Stimulated activated CD8-positive, alpha-beta memory T cell treated with anti-CD3 and anti-CD28 coated beads, Interleukin-4, amount 100 ng/mL, for 1 hour (primary cell): ENCODE measurements at regions not wholly inside any gene's neighbourhood (a gene's known extent, or its start where the extent isn't known, plus 50 kb on each side); places are given as distances from the start of the nearest gene placed in this dataset.

Experiments
- DNase-seq, 2 donors: peaks; one replicate each; pipeline ENCODE4 v3.0.0-alpha.2; 2020; ENCODE audit warnings: low read depth in 2 of 2, low spot score in 1 of 2

DNA sequence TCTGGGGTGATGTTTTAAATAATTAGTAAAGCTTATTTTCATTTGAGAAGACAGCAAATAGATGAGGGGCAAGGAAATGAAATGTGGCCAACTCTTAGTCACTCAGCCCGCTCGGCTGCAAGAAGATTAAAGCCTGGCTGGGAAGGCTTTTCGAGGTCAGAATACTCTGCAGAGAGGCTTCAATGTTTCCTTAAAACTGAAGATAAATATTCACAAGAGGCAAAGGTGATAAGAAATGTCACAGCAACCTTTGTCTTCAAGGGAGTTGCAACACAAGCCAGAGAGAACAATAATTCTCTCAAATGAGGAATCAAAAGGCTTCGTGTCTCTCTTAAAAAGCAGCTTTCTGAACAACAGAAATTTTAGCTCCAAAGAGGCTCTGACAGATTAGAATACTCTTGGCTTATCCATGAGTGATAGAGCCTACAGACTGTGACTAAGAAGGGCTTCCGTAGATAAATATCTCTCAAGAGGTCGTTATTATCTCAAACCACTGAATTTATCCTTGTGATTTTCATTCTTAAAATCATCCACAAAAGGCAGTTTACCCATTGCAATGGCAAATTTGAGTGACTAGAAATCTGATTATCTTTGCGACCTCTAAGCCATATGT, 92.5 kb downstream of the KLF6 start:
- DNase-seq, result no peak

DNA sequence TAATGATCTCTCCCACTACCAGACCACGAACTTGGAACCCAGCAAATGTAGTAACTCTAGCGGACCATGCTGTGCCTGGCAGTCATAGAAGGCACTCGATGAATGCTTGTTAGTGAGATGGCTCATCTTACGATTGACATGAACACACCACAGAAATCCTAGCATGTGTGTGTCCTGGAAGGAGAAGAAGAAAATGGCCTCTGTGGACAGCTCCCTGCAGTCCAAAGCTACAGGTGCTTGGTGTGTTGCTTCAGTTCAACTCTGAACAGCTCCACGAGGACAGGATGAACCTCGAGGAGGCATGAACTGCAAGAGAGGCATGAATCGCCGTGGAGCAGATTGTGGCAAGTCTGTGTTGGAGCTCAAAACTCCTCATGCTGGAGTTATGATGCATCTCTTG, 93.5 kb downstream of the KLF6 start:
- DNase-seq, result no peak

DNA sequence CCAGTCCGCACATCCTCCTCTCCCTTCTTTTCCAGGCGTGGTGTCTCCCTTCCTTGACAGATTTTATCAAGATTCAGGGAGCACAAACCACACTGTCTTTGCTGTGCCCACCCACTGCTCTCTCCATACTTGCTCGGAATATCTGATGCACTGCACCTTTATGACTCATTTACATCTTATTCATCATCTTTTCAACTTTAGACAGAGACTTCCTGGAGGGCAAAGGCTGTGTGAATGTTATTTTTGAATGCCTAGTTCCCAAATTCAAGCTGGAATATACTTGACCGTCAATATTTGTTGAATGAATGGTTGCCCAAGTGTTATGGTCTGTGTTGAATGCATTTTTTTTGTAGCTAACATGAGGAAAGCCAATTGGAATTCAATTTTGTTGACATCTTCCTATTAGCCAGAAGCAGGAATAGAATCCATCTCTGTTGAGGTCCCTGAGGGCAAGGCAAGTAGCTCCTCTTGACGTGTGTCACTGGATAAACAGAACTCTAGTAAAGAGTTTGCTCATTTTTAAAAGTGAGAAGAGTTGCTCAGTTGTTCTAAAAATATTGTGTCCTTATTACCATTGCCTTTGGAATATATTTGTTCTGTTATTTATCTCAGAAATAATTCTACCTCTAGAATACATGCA, 95.0 kb downstream of the KLF6 start:
- DNase-seq, result no peak

DNA sequence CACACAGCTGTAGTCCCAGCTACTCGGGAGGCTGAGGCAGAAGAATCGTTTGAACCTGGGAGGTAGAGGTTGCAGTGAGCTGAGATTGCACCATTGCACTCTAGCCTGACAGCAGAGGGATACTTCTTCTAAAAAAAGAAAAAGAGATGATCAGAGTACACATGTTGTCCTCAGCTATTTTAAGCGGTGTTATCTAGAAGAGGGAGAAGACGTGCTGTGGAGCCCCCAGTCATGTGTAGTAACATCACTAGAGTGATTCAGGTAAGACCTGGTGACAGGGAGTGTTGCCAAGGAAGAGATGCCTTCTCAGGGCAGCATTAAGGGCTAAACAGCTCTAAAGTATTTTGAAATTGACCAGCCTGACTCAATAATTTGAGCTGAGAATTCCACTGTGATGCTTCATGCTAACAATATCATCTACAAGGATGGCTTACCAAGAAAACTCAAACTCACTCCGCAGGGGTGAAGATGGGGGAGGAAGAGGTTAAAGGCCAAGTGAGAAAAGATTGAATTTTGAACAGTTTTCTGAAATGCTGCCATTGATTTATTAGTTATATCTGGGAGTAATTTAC, 97.4 kb downstream of the KLF6 start:
- no peak for DNase-seq

DNA sequence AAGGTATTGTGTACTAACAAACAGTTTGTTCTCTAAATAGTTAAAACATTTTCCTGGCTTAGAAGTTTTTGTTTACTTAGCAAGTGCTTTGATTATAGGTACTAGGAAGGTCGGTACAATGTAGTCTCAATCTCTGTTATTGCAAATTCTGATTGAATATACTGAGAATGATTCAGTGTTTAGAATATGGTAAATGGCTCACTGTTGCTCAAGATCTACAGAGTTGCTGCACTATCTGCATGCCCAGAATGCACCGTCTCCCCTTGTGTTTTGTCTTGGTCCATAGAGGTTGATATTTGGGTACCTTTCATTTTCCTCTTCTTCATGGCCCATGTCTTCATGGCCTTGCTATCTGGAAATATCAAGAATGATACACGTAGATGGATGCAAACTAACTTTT, 99.6 kb downstream of the KLF6 start:
- DNase-seq, result no peak

DNA sequence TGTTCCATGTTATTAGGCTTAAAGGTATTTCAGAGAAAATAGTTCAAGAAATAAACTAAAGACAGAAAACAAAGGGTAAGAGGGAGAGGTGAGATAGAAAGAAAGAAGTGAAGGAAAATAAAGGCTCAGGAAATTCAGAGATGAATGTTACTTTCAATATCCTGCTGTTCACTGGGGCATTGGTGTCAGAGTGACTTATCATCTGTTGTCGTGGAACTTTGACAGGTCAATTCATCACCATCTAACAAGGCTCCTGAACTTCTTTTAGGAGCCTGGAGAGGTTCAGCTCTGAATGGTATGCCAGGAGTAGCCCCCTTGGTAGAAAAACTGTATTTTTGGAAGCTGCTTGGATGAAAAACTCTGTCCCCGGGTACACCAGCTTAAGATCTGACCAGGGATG, 100.1 kb downstream of the KLF6 start:
- no peak for DNase-seq

DNA sequence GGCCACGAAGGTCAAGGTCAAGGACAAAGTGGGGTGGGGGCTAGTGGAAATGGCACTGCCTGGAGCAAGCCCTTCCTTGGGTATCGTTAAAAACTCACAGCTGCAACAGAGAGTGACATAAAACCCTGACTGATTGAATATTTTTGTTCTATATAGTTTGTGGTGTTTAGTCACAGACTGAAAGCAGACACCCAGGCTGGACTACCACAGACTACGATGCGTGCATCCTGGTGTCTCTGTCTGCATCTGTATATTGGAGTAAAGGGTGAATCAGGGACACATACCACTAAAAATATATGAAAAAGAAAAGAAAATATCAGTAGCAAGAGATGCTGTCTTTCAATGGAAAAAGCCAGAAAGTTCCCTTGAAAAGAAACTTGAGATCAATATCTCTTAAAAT, 101.4 kb downstream of the KLF6 start:
- no peak for DNase-seq

DNA sequence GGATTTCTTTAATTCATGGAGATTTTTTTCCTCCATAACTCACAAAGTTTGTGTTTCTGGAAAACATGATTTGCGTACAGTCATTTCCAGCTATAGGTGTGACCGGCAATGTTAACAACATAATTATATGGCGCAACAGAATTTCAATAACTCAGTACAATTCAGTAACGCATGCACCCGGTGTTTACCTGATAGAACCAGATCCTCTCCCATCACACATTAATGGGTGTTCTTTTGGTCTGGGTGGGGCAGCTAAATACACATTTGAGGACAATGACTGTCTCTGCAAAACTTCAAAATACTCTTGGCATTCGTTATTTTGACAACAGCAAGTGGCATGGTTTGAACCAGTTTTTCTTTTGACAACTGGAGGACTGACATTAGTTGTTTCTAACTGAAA, 102.3 kb downstream of the KLF6 start:
- no peak for DNase-seq

DNA sequence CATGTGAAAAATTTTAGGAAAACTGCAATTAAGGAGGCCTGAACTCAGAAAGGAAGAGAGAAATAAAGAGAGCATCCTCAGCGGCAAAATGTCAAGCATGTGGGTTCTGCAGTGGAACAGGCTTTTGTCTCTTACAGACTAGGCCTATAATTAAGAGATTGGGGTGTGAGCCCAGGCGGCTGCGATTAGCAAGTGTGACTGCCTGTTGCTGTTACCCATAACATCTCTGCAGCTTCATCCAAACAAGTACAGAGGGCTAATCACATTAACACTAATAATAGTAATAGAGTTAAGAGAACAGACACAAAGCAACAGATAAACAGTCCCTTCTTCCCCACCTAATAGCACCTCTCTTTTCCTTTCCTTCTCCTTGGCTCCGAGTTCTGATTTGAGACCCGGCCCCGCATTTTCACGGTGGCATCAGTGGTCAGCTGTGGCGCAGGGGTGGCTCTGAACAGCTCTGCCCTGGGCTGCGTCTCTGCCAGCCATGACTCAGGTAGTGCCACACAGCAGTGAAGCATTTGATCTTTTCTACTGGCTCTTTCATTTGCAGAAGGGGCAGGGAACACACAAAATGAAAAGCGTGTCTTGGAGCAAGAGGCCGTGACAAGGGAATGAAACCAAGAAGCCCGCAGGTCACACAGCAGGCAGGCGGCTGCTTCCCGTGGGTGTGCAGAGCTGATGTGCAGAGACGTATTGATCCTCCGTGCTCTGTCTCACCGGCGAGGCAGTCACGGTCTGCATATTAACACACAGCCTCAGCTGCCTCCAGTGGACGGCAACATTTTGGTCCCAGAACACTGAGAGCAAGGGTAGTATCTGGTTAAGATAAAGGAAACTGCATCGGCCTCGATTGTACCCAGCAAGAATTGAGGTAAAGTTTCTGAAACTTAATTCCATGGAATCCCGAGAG, 103.1 kb downstream of the KLF6 start:
- DNase-seq, result no peak

DNA sequence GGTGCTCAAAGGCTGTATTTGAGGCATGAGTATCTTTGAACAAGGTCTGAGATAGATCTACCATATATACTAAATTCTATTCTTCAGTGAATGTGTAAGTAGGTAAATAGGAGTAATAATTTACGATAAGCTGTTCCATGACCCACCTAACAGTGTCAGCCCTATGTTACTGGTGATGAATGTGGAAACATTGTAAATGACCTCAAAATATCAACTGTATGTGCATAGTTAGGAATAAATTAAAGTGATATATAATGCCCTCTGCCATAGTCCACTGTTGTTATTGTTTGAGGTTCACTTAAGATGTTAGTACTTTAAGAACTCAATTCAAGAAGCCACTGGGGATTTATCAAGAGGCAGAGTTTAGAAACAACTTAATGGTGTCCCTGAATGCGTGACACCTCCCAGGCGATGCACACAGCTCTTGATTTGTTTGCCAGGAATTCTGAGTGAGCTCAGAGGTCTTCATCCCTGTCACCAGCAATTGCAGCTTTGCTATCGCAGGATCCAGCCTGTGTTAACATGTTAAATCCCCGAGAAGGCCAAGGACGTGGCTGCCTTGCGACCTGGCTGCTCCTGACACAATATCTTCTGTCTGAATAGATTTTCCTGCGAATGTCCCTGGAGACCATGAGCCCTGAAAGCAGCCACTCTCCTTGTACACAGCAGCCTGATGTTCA, 104.9 kb downstream of the KLF6 start:
- DNase-seq, result no peak

DNA sequence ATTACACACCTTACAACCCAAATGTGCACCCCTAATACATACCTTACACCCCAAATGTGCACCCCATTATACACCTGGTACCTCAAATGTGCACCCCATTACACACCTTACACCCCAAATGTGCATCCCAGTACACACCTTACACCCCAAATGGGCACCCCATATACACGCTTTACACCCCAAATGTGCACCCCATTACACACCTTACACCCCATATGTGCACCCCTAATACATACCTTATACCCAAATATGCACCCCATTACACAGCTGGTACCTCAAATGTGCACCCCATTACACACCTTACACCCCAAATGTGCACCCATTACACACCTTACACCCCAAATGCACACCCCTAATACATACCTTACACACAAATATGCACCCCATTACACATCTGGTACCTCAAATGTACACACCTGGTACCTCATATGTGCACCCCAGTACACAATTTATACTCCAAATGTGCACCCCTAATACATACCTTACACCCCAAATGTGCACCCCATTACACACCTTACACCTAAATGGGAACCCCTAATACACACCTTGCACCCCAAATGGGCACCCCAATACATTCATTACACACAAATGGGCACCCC, 106.3 kb downstream of the KLF6 start:
- no peak for DNase-seq

DNA sequence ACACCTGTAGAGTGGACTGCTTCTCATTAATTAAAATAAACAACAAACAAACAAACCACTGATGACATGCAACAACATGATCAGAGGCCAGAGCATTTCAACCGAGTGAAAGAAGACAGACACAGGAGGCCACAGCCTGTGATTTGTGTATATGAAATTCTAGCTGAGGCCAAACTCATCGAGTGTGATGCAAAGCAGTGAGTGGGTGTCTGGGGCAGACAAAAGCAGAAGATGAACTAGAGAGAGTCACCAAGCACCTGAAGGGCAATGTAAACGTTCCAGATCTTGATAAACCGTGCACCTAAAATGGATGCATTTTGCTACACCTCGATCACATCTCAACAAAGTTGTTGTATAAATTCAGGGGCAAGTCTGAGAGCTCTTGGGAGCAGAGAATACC, 108.4 kb downstream of the KLF6 start:
- no peak for DNase-seq

DNA sequence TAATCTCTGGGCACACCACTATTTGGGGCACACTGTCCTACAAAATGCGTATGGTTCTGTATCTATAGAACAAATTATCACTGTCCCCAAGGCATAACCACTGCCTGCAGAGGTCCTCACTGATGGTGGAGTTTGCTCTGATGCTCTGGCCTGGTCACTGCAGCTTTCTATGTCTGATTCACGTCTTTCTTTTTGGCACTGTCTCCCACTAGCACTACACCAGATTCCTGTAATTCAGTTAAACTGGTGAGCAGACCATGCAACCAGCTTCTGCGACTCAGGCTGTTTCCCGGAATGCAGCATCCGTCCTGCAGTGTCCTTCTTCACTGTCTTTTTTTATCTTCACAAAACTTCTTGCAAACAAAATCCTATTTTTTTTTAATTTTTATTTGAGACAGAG, 112.8 kb downstream of the KLF6 start:
- no peak for DNase-seq

DNA sequence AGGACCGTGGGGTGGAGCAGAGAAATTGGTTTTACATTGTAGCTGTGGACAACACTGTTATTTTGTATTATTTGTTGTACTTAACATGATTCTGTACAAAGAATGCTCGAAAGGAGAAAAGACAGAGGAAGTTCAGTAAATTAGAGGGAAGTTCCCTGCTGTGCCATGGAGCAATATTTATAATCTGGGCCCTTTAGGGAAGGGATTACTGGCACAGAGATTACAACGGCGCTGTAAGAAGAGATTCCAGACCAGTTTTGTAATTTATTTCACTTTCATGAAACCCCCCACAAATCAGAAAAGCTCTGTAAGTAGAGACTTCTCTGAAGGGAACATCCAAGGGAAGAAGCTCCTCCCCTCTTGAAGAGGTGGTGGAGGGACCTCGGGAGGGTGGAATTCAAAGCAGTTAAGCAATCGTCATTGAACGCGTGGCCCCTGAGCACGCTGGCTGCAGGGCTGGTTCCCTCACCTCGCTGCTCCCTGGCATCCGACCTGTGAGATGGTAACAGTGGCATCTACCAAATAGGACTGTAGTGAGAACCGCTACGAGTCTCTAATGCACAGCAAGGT, 113.5 kb downstream of the KLF6 start:
- no peak for DNase-seq

DNA sequence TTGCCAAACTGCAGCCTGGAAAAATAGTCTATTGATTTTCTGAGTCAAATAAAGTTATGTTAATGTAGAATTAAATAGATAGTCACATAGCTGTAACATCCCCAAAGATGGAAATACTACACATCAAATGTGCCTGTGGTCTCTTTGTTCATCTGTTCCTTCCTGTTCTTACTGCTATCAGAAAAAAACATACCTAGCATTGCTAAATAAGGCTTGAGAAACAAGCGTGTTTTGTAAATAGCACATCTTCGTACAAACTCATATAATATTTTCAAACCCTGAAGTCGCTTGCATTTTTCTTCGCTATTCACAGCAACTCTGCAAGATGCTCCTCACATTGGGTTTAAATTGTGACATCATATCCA, 116.1 kb downstream of the KLF6 start:
- DNase-seq, result no peak

DNA sequence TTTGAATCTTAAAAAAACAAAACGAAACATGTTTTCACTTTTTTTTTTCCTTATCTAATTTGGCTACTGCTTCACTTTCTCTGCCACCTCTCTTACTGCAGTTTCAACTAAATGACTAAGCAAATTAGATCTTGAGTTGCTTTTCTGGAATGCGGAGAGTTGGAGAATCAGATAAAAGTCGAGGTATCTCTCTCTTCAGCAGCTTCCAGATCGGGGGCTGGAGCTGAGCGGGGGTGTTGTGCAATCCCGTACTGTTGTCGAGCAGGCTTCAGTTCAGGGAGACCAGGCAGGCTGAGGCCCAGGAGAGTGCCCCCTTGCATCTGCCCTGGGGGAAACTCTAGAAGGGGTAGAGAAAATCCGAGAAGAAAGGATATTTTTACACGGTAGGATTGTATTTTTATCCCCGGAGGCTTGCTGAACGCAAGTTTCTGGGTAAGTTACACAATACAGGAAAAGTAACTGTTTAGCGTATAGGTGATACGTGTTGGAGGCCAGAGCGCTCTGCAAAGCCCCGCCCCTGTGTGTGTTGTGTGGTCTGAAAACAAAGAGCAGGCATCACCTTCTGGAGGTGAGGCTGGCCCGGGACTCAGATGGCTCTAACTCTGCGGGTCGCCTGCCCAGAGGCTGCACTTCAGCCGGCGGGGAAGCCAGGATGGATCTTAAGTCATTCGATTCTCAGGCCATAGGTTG, 116.6 kb downstream of the KLF6 start:
- peak in 1 of 2 donors; percentile 34 for DNase-seq

DNA sequence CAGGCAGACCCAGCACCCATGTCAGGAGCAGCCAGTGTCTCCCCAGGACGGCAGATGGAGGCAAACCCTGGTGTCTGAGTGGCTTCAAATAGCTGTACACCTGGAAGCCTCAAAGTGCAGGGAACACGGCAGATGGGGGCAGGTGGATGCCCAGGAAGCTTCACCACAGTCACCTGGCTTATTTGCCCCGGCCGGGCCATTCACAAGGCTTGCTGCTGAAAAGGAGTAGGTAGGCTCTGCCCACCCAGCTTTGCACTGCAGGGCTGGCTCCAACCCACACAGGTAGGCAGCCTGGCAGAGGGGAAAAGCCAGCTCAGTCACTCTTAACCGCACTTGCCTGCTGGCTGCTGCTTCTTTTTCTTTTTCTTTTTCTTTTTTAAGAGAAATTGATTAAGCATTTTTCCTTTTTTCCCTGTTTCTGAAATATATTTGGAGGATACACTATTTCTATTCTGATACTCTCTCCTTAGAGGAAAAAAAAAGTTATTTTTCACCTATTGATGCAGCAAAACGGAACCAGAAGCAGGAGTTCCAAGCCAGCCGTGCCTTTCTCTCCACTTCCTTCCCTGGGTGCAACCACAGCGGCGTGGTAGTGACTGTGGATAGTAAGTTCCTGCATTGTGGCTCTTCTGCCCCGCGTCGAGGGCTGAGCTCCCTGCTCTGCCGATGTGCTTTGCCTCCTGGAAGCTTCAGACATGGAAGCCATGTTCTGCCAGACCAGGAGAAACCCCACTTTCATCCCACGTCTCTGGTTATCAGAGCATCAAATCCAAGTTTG, 118.3 kb downstream of the KLF6 start:
- no peak for DNase-seq

DNA sequence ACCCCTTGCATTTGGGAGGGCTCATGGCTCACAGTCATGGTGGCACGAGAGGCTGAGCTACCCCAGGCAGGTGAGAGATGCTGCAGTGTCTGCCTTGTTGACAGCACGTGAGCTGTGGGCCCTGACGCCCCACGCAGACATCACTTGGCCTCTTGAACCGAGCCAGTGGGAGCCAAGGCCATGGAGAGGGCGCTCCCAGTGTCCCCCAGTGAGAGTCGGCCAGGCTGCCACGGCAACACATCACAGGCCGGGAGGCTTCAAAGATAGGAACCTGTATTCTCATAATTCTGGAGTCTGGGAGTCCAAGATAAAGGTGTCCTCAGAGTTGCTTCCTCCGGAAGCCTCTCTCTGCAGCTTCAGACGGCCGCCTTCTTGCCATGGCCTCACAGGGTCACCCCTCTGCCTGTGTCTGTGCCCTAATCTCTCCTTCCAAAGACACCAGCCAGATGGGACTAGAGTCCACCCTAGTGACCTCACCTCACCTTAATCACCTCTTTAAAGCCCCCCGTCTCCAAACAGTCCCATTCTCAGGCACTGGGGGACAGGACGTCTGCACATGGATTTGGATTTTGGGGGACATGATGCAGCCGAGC, 119.6 kb downstream of the KLF6 start:
- DNase-seq, result no peak

DNA sequence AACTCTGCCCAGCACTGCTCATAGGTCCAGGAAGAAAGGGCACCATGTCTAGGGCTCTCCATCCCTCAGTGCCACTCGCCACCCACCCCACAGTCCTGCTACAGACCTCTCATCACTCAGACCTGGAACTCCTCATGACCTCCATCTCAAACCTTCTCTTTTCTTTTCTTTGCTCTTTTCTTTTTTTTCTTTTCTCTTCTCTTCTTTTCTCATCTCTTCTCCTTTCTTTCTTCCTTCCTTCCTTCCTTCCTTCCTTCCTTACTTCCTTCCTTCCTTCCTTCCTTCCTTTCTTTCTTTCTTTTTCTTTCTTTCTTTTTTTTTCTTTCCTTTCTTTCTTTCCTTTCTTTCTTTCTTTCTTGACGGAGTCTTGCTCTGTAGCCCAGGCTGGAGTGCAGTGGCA, 122.2 kb downstream of the KLF6 start:
- no peak for DNase-seq
